ENCODE measurements at regions not wholly inside any gene's neighbourhood (a gene's known extent, or its start where the extent isn't known, plus 50 kb on each side); places are given as distances from the start of the nearest gene placed in this dataset.
"Not testable (repeated sequence)": the region's sequence is repeated elsewhere in the genome, so short reads cannot be mapped to it uniquely, and the experiment has no call there.

- no peak for DNase-seq (ENCODE audit: low read depth)
Observed at GRCh38 chr10:83983578-83984255, 155.6 kb upstream of the GHITM start.

- DNase-seq (ENCODE audit: low read depth) = no peak
Observed at GRCh38 chr10:83984256-83984640, 155.1 kb upstream of the GHITM start.

GRCh38 chr10:83986800-83987199 lies 152.5 kb upstream of the GHITM start:
- DNase-seq (ENCODE audit: low read depth) = no peak

GRCh38 chr10:83987216-83987615 lies 152.1 kb upstream of the GHITM start:
- no peak for DNase-seq (ENCODE audit: low read depth)

GRCh38 chr10:83988435-83988834 lies 150.9 kb upstream of the GHITM start:
- DNase-seq (ENCODE audit: low read depth) = no peak

GRCh38 chr10:83990126-83990525 lies 149.2 kb upstream of the GHITM start:
- DNase-seq (ENCODE audit: low read depth) = no peak

- no peak for DNase-seq (ENCODE audit: low read depth)
Observed at GRCh38 chr10:83991986-83992753, 147.1 kb upstream of the GHITM start.

GRCh38 chr10:83994325-83994724 lies 145.0 kb upstream of the GHITM start:
- no peak for DNase-seq (ENCODE audit: low read depth)

- DNase-seq (ENCODE audit: low read depth) = no peak
Observed at GRCh38 chr10:83995738-83996331, 143.5 kb upstream of the GHITM start.

GRCh38 chr10:84004221-84004620 lies 135.1 kb upstream of the GHITM start:
- no peak for DNase-seq (ENCODE audit: low read depth)

GRCh38 chr10:84005403-84005802 lies 133.9 kb upstream of the GHITM start:
- no peak for DNase-seq (ENCODE audit: low read depth)

GRCh38 chr10:84007482-84007881 lies 131.8 kb upstream of the GHITM start:
- DNase-seq (ENCODE audit: low read depth) = no peak

GRCh38 chr10:84008878-84009277 lies 130.4 kb upstream of the GHITM start:
- DNase-seq (ENCODE audit: low read depth) = peak; percentile 4

GRCh38 chr10:84012431-84012830 lies 126.9 kb upstream of the GHITM start:
- DNase-seq (ENCODE audit: low read depth) = no peak

- DNase-seq (ENCODE audit: low read depth) = no peak
Observed at GRCh38 chr10:84012831-84013458, 126.4 kb upstream of the GHITM start.

- no peak for DNase-seq (ENCODE audit: low read depth)
Observed at GRCh38 chr10:84015877-84016595, 123.3 kb upstream of the GHITM start.

- DNase-seq (ENCODE audit: low read depth) = no peak
Observed at GRCh38 chr10:84018826-84019225, 120.5 kb upstream of the GHITM start.

GRCh38 chr10:84019854-84020458 lies 119.4 kb upstream of the GHITM start:
- DNase-seq (ENCODE audit: low read depth) = not testable (repeated sequence)

- DNase-seq (ENCODE audit: low read depth) = no peak
Observed at GRCh38 chr10:84026821-84027257, 112.5 kb upstream of the GHITM start.

- DNase-seq (ENCODE audit: low read depth) = no peak
Observed at GRCh38 chr10:84029840-84030239, 109.5 kb upstream of the GHITM start.

GRCh38 chr10:84038035-84038434 lies 101.3 kb upstream of the GHITM start:
- DNase-seq (ENCODE audit: low read depth) = no peak

- DNase-seq (ENCODE audit: low read depth) = no peak
Observed at GRCh38 chr10:84039957-84040356, 99.4 kb upstream of the GHITM start.
